GM19023 (cell line): ENCODE measurements at regions not wholly inside any gene's neighbourhood (a gene's known extent, or its start where the extent isn't known, plus 50 kb on each side); places are given as distances from the start of the nearest gene placed in this dataset.
"Not testable (repeated sequence)": the region's sequence is repeated elsewhere in the genome, so short reads cannot be mapped to it uniquely, and the experiment has no call there.

Source experiments
- ATAC-seq: cut with Tn5 transposase; IDR thresholded peaks from one replicate; pipeline ENCODE4 v1.9.1; 2021; ENCODE audit warnings: mild to moderate bottlenecking, moderate library complexity; ENCODE audit not compliant: unreplicated experiment

DNA sequence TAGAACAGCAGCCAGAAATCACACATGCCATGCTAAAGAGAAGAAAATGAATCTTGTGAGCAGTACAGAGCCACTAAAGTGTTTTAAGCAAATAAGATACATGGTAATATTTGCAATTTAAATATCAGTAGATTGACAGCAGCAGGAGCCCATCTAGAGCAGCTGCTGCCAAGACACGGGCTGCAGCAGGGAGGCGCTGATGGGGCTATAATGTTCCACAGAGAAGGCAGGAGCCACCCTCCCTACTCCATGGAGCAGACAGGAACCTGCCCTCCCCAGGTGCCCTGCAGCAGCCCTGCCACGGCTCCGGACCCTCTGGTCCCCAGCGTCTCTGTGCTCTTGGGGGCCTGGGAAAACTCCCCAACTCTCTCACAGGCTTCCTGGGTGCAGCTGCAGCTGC is 224.1 kb upstream of the ISL1 start:
- no peak for ATAC-seq

- ATAC-seq: no peak
These were observed 223.6 kb upstream of the ISL1 start for GRCh38 chr5:51159606-51160005.

DNA sequence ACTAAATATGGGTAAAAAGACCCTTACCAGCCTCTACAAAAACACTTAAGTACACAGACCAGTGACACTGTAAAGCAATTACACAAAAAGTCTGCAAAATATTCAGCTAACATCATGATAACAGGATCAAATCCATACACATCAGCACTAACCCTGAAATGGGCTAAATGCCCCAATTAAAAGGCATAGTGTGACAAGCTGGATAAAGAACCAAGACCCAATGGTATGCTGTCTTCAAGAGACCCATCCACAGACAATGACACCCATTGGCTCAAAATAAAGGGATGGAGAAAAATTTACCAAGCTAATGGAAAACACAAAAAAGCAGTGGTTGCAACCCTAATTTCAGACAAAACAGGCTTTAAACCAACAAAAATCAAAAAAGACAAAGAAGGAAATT is 221.0 kb upstream of the ISL1 start:
- ATAC-seq: no peak

DNA sequence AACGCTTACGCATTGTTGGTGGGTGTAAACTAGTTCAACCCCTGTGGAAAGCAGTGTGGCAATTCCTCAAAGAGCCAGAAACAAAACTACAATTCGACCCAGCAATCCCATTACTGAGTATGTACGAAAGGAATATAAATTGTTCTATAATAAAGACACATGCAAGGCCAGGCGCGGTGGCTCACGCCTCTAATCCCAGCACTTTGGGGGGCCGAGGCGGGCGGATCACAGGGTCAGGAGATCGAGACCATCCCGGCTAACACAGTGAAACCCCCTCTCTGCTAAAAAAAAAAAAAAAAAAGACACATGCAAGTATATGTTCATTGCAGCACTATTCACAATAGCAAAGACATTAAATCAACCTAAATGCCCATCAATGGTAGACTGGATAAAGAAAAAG is 217.6 kb upstream of the ISL1 start:
- ATAC-seq: not testable (repeated sequence)

GRCh38 chr5:51172903-51173626 is 210.2 kb upstream of the ISL1 start:
- ATAC-seq: no peak

DNA sequence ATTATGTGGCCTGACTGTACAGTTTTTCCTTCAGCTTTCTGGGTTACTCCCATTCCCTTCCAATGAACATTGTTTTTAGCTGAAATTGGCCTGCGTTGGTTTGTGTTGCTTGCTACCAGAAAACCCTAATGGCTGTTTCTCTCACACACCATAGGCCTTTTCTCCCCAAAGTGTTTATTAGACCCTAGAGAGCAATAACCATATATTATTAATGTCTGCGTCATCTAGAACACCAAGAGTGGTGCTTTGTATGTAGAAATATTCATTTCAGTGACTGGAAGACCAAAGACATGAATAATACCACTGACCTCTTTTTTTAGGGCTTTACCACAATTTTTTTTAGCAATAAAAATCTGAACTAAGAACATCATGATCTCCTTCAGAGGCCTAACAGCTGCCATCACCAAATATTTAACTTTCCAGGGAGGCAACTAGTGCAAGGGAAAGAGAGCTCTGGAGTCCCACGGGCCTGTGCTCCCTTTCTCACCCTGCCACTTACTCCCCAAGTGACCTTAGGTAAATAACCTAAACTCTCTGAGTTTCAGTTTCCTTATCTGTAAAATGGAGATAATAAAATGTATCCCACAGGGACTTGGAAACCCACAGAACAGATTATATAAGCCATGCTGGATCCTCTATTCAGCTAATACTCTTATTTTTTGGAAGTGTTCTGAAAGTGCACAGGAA is 201.9 kb upstream of the ISL1 start:
- no peak for ATAC-seq

GRCh38 chr5:51185850-51186329 is 197.4 kb upstream of the ISL1 start:
- ATAC-seq: no peak

- ATAC-seq: no peak
These were observed 195.2 kb upstream of the ISL1 start for GRCh38 chr5:51188001-51188591.

- ATAC-seq: no peak
These were observed 188.6 kb upstream of the ISL1 start for GRCh38 chr5:51194671-51195070.

DNA sequence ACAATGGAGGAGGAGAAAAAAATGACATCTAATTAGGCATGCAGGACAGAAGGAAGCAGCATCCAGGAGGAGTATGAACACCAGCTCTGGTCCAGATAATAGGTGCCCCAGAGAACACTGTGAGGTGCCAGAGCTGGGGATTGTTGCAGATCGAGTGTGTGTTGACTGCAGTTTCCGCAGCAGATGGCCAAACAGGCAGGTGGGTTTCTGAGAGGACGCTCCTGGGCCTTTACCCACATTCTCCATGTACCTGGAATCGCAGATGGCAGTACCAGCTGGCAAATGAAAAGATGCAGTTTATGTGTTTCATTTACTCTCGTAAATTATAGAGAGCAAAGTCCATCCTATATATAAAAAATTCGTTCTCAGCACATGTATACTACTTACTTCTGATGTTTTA is 182.2 kb upstream of the ISL1 start:
- ATAC-seq: no peak

GRCh38 chr5:51201708-51202107 is 181.5 kb upstream of the ISL1 start:
- no peak for ATAC-seq

DNA sequence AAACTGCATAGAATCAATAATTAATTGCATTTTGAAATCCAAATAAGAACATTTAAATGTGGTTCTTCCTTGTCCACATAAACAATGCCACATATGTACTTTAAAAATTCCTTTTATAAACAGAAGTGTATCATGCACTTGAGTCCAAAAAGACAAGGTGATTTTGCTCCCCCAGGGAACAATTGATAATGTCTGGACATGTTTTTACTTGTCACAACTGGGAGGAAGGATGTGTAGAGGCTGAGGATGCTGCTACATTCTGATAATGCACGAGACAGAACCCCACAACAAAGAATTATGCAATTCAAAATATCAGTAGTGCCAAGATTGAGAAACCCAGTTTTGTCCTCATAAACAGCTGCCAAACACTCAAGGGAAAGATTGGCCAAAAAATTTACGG is 181.1 kb upstream of the ISL1 start:
- ATAC-seq: no peak

- no peak for ATAC-seq
These were observed 179.7 kb upstream of the ISL1 start for GRCh38 chr5:51203598-51203997.

- no peak for ATAC-seq
These were observed 175.0 kb upstream of the ISL1 start for GRCh38 chr5:51208296-51208695.

DNA sequence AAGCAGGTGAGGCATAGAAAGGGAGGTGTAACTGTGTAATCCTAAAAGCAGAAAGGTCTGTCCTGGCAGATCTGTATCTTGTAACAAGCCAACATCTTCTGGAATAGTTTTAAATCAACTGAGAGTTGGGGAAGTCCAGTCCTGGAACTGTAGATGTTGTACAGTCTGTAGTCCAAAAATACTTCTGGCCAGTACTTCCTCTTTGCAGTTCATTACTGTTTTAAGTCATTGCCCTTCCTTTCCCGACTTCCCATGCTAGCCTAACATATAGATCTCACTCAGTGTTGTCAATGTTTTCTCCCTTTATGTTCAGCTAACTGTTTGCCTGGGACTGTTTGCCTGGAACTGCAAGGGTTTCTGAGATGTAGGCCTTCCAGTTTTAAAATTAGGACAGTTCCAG is 168.5 kb upstream of the ISL1 start:
- no peak for ATAC-seq

DNA sequence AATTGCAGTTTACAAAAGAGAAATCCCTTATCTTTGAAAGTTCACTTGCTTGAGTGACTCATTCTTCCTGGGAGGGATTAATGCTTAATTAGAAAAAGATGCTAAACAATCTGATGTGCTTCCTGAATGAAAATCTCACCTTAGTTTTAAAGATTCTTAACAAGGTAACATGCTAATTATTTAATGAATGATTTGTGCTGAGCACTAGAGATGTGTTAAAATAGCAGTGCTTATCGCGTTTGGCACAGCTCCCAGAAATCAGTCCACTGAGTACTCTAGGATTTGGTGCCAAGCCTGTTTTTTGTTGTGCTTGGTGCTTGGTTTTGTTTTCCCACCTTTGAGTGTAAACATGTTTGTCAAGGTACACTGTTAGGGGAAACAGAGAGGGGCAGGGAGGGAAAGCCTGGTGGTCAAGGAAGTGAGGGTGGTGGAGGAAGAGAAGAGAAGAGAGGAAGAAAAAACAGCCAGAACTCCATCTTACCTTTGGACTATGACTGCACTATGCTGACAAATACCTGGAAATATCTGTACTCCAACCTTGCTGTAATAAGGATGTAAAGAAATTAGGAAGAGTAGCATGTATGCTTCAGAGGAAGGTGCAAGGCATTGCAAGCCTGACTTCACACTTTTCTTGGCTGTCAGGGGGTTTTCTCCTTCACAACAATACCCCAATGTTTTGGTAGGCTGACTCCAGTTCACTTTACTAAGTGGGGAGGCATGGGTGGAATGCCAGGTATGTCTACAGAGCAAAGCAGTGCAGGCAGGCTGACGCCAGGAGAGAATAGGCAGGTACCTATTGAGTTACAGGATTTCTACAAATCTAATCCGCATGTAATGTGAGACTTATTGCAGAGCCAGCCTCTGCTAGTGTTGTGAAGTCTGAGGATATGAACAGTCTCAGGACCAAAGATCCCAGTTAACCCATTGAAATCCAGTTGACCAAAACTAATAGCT is 157.2 kb upstream of the ISL1 start:
- no peak for ATAC-seq

- ATAC-seq: no peak
These were observed 155.2 kb upstream of the ISL1 start for GRCh38 chr5:51227963-51228470.

DNA sequence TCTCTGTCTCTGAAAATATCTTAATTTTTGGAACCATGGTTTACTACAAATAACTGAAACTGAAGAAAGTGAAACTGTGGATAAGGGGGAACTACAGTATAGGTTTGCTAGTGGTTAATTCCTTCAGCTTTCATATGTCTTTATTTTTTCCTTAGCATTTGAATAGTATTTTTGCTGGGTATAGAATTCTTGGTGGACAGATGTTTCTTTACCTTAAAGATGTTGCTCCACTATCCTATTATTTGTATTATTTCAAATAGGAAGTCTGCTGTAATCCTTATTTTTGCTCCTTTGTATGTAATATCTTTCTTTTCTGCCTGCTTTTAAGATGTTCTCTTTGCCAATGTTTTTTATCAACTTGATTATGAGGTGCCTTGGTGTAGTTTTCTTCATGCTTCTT is 152.9 kb upstream of the ISL1 start:
- ATAC-seq: no peak

GRCh38 chr5:51242456-51242855 is 140.8 kb upstream of the ISL1 start:
- no peak for ATAC-seq

GRCh38 chr5:51250957-51251356 is 132.3 kb upstream of the ISL1 start:
- ATAC-seq: not testable (repeated sequence)

- no peak for ATAC-seq
These were observed 112.0 kb upstream of the ISL1 start for GRCh38 chr5:51271261-51271660.
